Cardiac muscle cell (in vitro differentiated cells and primary cell): ENCODE measurements at regions not wholly inside any gene's neighbourhood (a gene's known extent, or its start where the extent isn't known, plus 50 kb on each side); places are given as distances from the start of the nearest gene placed in this dataset.

Experiments used
- DNase-seq, 2 donors: peaks; one replicate each; pipeline versions ENCODE4 v3.0.0 to v3.0.0-alpha.2; 2010 to 2017; ENCODE audit warnings: low read depth in 1 of 2, low spot score in 1 of 2
- H3K27ac ChIP-seq: fragments of 200-600 bp; sonication (generic); 2 replicates; pipeline ENCODE4 v1.5.1; 2016
- H3K27me3 ChIP-seq: fragments of 200-600 bp; sonication (generic); 2 replicates; pipeline ENCODE4 v1.6.0; 2016; ENCODE audit warnings: control low read depth
- H3K36me3 ChIP-seq: fragments of 200-600 bp; sonication (generic); 2 replicates; pipeline ENCODE4 v1.5.1; 2016; ENCODE audit warnings: control low read depth
- H3K4me1 ChIP-seq: fragments of 200-600 bp; sonication (generic); 2 replicates; pipeline ENCODE4 v1.8.1; 2017; ENCODE audit warnings: low read depth, mild to moderate bottlenecking, mixed run types
- H3K4me3 ChIP-seq: fragments of 200-600 bp; sonication (generic); 2 replicates; pipeline ENCODE4 v1.5.1; 2016; ENCODE audit warnings: mild to moderate bottlenecking
- H3K9me3 ChIP-seq: fragments of 200-600 bp; sonication (generic); 2 replicates; pipeline ENCODE4 v1.5.1; 2017; ENCODE audit warnings: low read depth, mild to moderate bottlenecking, control low read depth
- CTCF ChIP-seq: IDR thresholded peaks from 2 replicates; pipeline ENCODE4 v1.5.1; 2012; ENCODE audit warnings: low read depth, mild to moderate bottlenecking, low read length

- Histone ChIP-seq H3K27me3 (peaks cover 5% of the 10 kb centered on the region), H3K4me3 (no peak overlapping the region), H3K27ac (no peak overlapping the region), H3K4me1 (no peaks in the 10 kb centered on the region), H3K36me3 (no peaks in the 10 kb centered on the region), H3K9me3 (no peaks in the 10 kb centered on the region)
- TF ChIP-seq CTCF, result no peak
- no peak for DNase-seq
Measured at GRCh38 chr17:69960755-69961154, 114.3 kb upstream of the KCNJ16 start.

DNA sequence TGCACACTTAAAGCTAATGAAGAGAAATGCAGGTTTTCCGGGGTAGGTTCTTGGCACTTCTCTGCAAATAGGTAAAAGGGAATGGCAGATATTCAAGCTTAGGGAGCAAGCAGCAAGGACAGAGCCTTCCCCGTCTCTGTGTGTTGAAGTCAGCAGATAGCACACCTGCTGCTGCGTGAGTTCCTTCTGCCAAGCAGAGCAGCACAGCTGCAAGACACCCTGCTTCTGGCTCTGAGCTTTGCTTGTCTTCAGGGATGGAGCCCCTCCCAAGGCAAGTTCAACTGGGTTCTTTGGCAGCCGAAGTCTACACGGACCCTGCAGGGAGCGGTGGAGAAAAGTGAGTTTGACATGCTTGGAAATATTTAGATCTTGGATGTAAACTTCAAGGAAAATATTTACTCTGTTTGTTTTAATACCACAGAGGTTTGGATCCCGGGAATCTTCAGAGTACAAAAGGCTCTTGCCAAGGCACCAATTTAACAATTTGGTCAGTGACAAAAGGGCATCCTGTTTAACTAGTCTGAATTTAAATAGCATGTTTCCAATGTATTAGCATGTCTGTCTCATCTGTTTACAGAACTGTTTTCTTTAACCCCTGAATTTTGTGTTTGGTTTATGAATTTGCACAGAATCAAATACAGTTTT lies 113.4 kb upstream of the KCNJ16 start:
- DNase-seq, result no peak
- TF ChIP-seq CTCF, result no peak
- no peak overlapping the region for H3K27ac ChIP-seq
- no peaks in the 10 kb centered on the region for H3K9me3 ChIP-seq
- no peaks in the 10 kb centered on the region for H3K4me1 ChIP-seq
- H3K27me3 ChIP-seq, result peaks cover 5% of the 10 kb centered on the region
- no peaks in the 10 kb centered on the region for H3K36me3 ChIP-seq
- no peak overlapping the region for H3K4me3 ChIP-seq

GRCh38 chr17:69962436-69962995 lies 112.5 kb upstream of the KCNJ16 start:
- Histone ChIP-seq H3K4me3 (no peak overlapping the region), H3K9me3 (no peaks in the 10 kb centered on the region), H3K4me1 (no peaks in the 10 kb centered on the region), H3K27me3 (peaks cover 5% of the 10 kb centered on the region), H3K27ac (no peak overlapping the region), H3K36me3 (no peaks in the 10 kb centered on the region)
- DNase-seq, result no peak
- TF ChIP-seq CTCF, result no peak

GRCh38 chr17:69967910-69968411 lies 107.1 kb upstream of the KCNJ16 start:
- no peak overlapping the region for H3K27ac ChIP-seq
- H3K27me3 ChIP-seq, result no peaks in the 10 kb centered on the region
- no peak for TF ChIP-seq CTCF
- DNase-seq, result peak in 1 of 2 donors; percentile 3
- no peaks in the 10 kb centered on the region for H3K36me3 ChIP-seq
- H3K9me3 ChIP-seq, result no peaks in the 10 kb centered on the region
- no peak overlapping the region for H3K4me3 ChIP-seq
- no peaks in the 10 kb centered on the region for H3K4me1 ChIP-seq

DNA sequence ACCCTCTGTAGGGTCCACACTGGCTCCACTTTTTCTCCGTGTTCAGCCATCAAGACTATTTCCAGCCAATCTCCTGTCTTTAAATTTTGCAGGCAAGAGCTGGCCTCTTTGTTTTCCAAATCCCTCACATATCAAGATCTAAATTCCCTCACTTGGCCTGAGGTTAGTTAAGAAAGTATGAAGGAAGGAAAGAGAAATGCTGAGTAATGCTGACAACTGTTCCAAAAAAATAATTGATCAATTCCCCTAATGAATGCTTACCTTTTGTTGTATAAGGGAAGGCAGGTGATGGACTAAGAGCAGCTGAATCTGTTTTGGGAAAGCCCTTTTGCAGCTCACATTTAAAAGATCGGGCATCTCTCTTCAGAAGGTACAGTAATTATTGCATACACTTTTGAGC lies 105.1 kb upstream of the KCNJ16 start:
- TF ChIP-seq CTCF, result no peak
- no peak for DNase-seq
- no peaks in the 10 kb centered on the region for H3K9me3 ChIP-seq
- no peak overlapping the region for H3K27ac ChIP-seq
- H3K4me3 ChIP-seq, result no peak overlapping the region
- no peaks in the 10 kb centered on the region for H3K36me3 ChIP-seq
- H3K27me3 ChIP-seq, result no peaks in the 10 kb centered on the region
- no peaks in the 10 kb centered on the region for H3K4me1 ChIP-seq
